HuH-7.5 (cell line): ENCODE measurements at regions not wholly inside any gene's neighbourhood (a gene's known extent, or its start where the extent isn't known, plus 50 kb on each side); places are given as distances from the start of the nearest gene placed in this dataset.
"Not testable (repeated sequence)": the region's sequence is repeated elsewhere in the genome, so short reads cannot be mapped to it uniquely, and the experiment has no call there.

Experiments used
- DNase-seq: peaks from one replicate; pipeline ENCODE4 v3.0.0; 2011; ENCODE audit warnings: low spot score

GRCh38 chr20:51958099-51959065 is 156.1 kb upstream of the SALL4 start:
- no peak for DNase-seq

- DNase-seq: no peak
Observed at GRCh38 chr20:51955756-51956155, 153.4 kb upstream of the SALL4 start.

GRCh38 chr20:51953731-51954340 is 151.5 kb upstream of the SALL4 start:
- DNase-seq: no peak

- no peak for DNase-seq
Observed at GRCh38 chr20:51950926-51951325, 148.6 kb upstream of the SALL4 start.

- DNase-seq: no peak
Observed at GRCh38 chr20:51946586-51946985, 144.3 kb upstream of the SALL4 start.

- DNase-seq: no peak
Observed at GRCh38 chr20:51945881-51946280, 143.6 kb upstream of the SALL4 start.

- DNase-seq: no peak
Observed at GRCh38 chr20:51945177-51945576, 142.9 kb upstream of the SALL4 start.

- no peak for DNase-seq
Observed at GRCh38 chr20:51943761-51944160, 141.4 kb upstream of the SALL4 start.

- DNase-seq: not testable (repeated sequence)
Observed at GRCh38 chr20:51943326-51943725, 141.0 kb upstream of the SALL4 start.

- no peak for DNase-seq
Observed at GRCh38 chr20:51941503-51941902, 139.2 kb upstream of the SALL4 start.

GRCh38 chr20:51939259-51939585 is 136.9 kb upstream of the SALL4 start:
- DNase-seq: no peak

- DNase-seq: no peak
Observed at GRCh38 chr20:51938559-51939258, 136.4 kb upstream of the SALL4 start.

GRCh38 chr20:51937779-51938178 is 135.5 kb upstream of the SALL4 start:
- DNase-seq: no peak

GRCh38 chr20:51936377-51936776 is 134.1 kb upstream of the SALL4 start:
- DNase-seq: no peak

GRCh38 chr20:51935003-51935358 is 132.7 kb upstream of the SALL4 start:
- no peak for DNase-seq

GRCh38 chr20:51934301-51935002 is 132.1 kb upstream of the SALL4 start:
- DNase-seq: no peak

- DNase-seq: no peak
Observed at GRCh38 chr20:51931371-51931781, 129.1 kb upstream of the SALL4 start.

GRCh38 chr20:51930775-51931174 is 128.5 kb upstream of the SALL4 start:
- no peak for DNase-seq

GRCh38 chr20:51928931-51929330 is 126.6 kb upstream of the SALL4 start:
- no peak for DNase-seq

GRCh38 chr20:51927970-51928369 is 125.6 kb upstream of the SALL4 start:
- DNase-seq: not testable (repeated sequence)

- DNase-seq: no peak
Observed at GRCh38 chr20:51926670-51927305, 124.5 kb upstream of the SALL4 start.

- DNase-seq: no peak
Observed at GRCh38 chr20:51924509-51924908, 122.2 kb upstream of the SALL4 start.
